OCI-LY3 (cell line): ENCODE measurements at regions not wholly inside any gene's neighbourhood (a gene's known extent, or its start where the extent isn't known, plus 50 kb on each side); places are given as distances from the start of the nearest gene placed in this dataset.

ENCODE experiments used
- CTCF ChIP-seq: fragments of 200-600, 300-600 bp; sonication (generic); IDR thresholded peaks from 2 replicates; pipeline ENCODE4 v1.5.1; 2014; ENCODE audit warnings: antibody characterized with exemption, low read length, low read depth
- EZH2phosphoT487 ChIP-seq: fragments of 200-600 bp; shearing (Covaris generic); IDR thresholded peaks from 2 replicates; pipeline ENCODE4 v1.6.1; 2018; ENCODE audit warnings: antibody characterized with exemption, mixed run types, low read depth

GRCh38 chr4:10877076-10877475, 192.5 kb upstream of the CLNK start:
- TF ChIP-seq CTCF, result no peak
- no peak for TF ChIP-seq EZH2phosphoT487
